ENCODE measurements at regions not wholly inside any gene's neighbourhood (a gene's known extent, or its start where the extent isn't known, plus 50 kb on each side); places are given as distances from the start of the nearest gene placed in this dataset.

DNA sequence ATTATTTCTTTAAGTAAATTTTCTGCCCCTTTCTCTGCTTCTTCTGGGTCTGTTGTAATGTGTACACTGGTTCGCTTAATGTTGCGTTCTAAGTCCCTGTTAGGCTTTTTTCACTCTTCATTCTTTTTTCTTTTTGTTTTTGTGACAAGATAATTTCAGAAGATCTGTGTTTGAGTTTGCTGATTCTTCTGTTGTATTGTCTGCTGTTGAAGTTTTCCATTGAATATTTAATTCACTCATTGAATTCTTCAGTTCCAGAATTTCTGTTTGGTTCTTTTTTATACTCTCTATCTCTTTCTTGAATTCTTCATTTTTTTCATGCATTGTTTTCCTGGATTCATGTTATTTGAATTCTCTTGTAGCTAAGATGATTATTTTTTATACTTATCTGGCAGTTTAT, 66.3 kb upstream of the NUDT6 start:
- WGBS, 2 donors, result 98 to 100% methylated on average over 2 of the region's 2 CpGs
- no peak for TF ChIP-seq CTCF (IDR thresholded peaks at IDR 0.05)
- no peak for TF ChIP-seq POLR2A (IDR thresholded peaks at IDR 0.05)
- H3K4me3 ChIP-seq, result no peak overlapping the region
- intact Hi-C loops (cut with DNase I), result no loop called here
- no peak overlapping the region for H3K27ac ChIP-seq
- DNase-seq, result no peak
- peaks cover 0 to 54% (median 0%) of the 10 kb centered on the region in 3 donors for H3K36me3 ChIP-seq
- no peaks in the 10 kb centered on the region for H3K27me3 ChIP-seq
- peaks cover 0 to 13% (median 0%) of the 10 kb centered on the region in 3 donors for H3K4me1 ChIP-seq
- peaks cover 0 to 31% (median 6%) of the 10 kb centered on the region in 3 donors for H3K9me3 ChIP-seq

GRCh38 chr4:122990891-122991290, 68.5 kb upstream of the NUDT6 start:
- 88 to 92% methylated on average over 2 of the region's 2 CpGs for WGBS, 2 donors

GRCh38 chr4:122992057-122992456, 69.7 kb upstream of the NUDT6 start:
- Histone ChIP-seq H3K27ac (no peak overlapping the region), H3K4me3 (no peak overlapping the region), H3K27me3 (no peaks in the 10 kb centered on the region), H3K9me3 (peaks cover 0 to 26% (median 6%) of the 10 kb centered on the region in 3 donors), H3K36me3 (peaks cover 0 to 29% (median 0%) of the 10 kb centered on the region in 3 donors), H3K4me1 (peaks cover 0 to 13% (median 0%) of the 10 kb centered on the region in 3 donors)
- intact Hi-C loops (cut with DNase I), result no loop called here
- DNase-seq, result no peak
- TF ChIP-seq CTCF (IDR thresholded peaks at IDR 0.05) (no peak), POLR2A (IDR thresholded peaks at IDR 0.05) (no peak)

More at GRCh38 chr4:122990891-122991290, 68.5 kb upstream of the NUDT6 start:
- H3K27ac ChIP-seq, result no peak overlapping the region
- no peak overlapping the region for H3K4me3 ChIP-seq
- H3K27me3 ChIP-seq, result no peaks in the 10 kb centered on the region
- peaks cover 0 to 40% (median 0%) of the 10 kb centered on the region in 3 donors for H3K36me3 ChIP-seq
- no peak for DNase-seq
- H3K4me1 ChIP-seq, result peaks cover 0 to 13% (median 0%) of the 10 kb centered on the region in 3 donors
- intact Hi-C loops (cut with DNase I), result no loop called here
- peaks cover 0 to 31% (median 6%) of the 10 kb centered on the region in 3 donors for H3K9me3 ChIP-seq
- TF ChIP-seq CTCF (IDR thresholded peaks at IDR 0.05), result no peak
- no peak for TF ChIP-seq POLR2A (IDR thresholded peaks at IDR 0.05)

GRCh38 chr4:122992641-122993040, 70.2 kb upstream of the NUDT6 start:
- Histone ChIP-seq H3K4me1 (peaks cover 0 to 13% (median 0%) of the 10 kb centered on the region in 3 donors), H3K9me3 (peaks cover 0 to 20% (median 3%) of the 10 kb centered on the region in 3 donors), H3K4me3 (no peak overlapping the region), H3K36me3 (peaks cover 0 to 25% (median 0%) of the 10 kb centered on the region in 3 donors), H3K27ac (no peak overlapping the region), H3K27me3 (no peaks in the 10 kb centered on the region)
- TF ChIP-seq CTCF (IDR thresholded peaks at IDR 0.05), result no peak
- TF ChIP-seq POLR2A (IDR thresholded peaks at IDR 0.05), result no peak
- WGBS, 2 donors, result 94 to 95% methylated on average over 2 of the region's 2 CpGs
- no peak for DNase-seq
- intact Hi-C loops (cut with DNase I), result no loop called here

DNA sequence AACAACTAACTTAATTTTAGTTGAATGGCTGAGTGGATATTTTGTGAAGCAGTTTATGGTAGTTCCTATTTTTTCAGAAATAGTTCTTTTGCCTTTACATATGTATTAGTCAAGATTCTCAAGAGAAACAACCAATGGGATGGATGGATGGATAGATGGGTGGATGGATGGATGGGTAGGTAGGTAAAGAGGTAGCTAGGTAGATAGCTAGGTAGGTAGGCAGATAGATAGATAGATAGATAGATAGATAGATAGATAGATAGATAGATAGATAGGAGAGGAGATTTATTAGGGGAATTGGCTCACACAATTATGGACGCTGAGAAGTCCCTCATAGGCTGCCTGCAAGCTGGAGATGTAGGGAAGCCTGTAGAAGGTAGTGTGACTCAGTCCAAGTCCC, 74.0 kb upstream of the NUDT6 start:
- H3K4me3 ChIP-seq, result no peak overlapping the region
- no peaks in the 10 kb centered on the region for H3K27me3 ChIP-seq
- DNase-seq, result no peak
- no peaks in the 10 kb centered on the region for H3K9me3 ChIP-seq
- intact Hi-C loops (cut with DNase I), result no loop called here
- 87 to 95% methylated on average over 1 of the region's 1 CpG for WGBS, 2 donors
- no peaks in the 10 kb centered on the region for H3K36me3 ChIP-seq
- TF ChIP-seq POLR2A (IDR thresholded peaks at IDR 0.05), result no peak
- TF ChIP-seq CTCF (IDR thresholded peaks at IDR 0.05), result no peak
- no peak overlapping the region for H3K27ac ChIP-seq
- H3K4me1 ChIP-seq, result peaks cover 0 to 12% (median 0%) of the 10 kb centered on the region in 3 donors
